Lung (tissue), 11 donors: ENCODE measurements at regions not wholly inside any gene's neighbourhood (a gene's known extent, or its start where the extent isn't known, plus 50 kb on each side); places are given as distances from the start of the nearest gene placed in this dataset.

Experiments
- ATAC-seq: fragments of 200-7000 bp; cut with Tn5 transposase; one replicate; pipeline ENCODE4 v1.9.1; 2020; ENCODE audit warnings: moderate number of reproducible peaks; ENCODE audit not compliant: insufficient read depth, low FRiP score
- DNase-seq, 3 donors: peaks; one replicate each; pipeline ENCODE4 v3.0.0-alpha.2; 2013 to 2017
- H3K27ac ChIP-seq, 2 donors: one replicate each; pipeline ENCODE4 v1.5.1; 2013; ENCODE audit warnings: mild to moderate bottlenecking in 2 of 2, moderate library complexity in 2 of 2, control low read depth in 1 of 2, inconsistent platforms in 1 of 2, low read depth in 1 of 2, low read length in 1 of 2
- H3K27me3 ChIP-seq, 3 donors: one replicate each; pipeline ENCODE4 v1.5.1; 2013; ENCODE audit warnings: low read length in 2 of 3; ENCODE audit not compliant: control insufficient read depth in 3 of 3, insufficient read depth in 3 of 3
- H3K36me3 ChIP-seq, 4 donors: one replicate each; pipeline ENCODE4 v1.5.1; 2013; ENCODE audit warnings: low read length in 4 of 4, mild to moderate bottlenecking in 1 of 4, moderate library complexity in 1 of 4; ENCODE audit not compliant: control insufficient read depth in 4 of 4, insufficient read depth in 4 of 4
- H3K4me1 ChIP-seq, 5 donors: one replicate each; pipeline ENCODE4 v1.5.1; 2013; ENCODE audit warnings: low read length in 5 of 5, mild to moderate bottlenecking in 2 of 5, moderate library complexity in 1 of 5; ENCODE audit not compliant: control insufficient read depth in 5 of 5, insufficient read depth in 5 of 5
- H3K4me3 ChIP-seq: one replicate; pipeline ENCODE4 v1.5.1; 2013; ENCODE audit warnings: mild to moderate bottlenecking, control low read depth, moderate library complexity
- H3K9ac ChIP-seq, 2 donors: one replicate each; pipeline ENCODE4 v1.5.1; 2013; ENCODE audit warnings: low read length in 2 of 2, control low read depth in 1 of 2; ENCODE audit not compliant: insufficient read depth in 1 of 2
- H3K9me3 ChIP-seq, 4 donors: one replicate each; pipeline ENCODE4 v1.5.1; 2013; ENCODE audit warnings: low read length in 3 of 4, mild to moderate bottlenecking in 1 of 4, moderate library complexity in 1 of 4; ENCODE audit not compliant: control insufficient read depth in 4 of 4, insufficient read depth in 3 of 4
- CTCF ChIP-seq: IDR thresholded peaks from 2 replicates; pipeline ENCODE4 v1.5.1; 2012; ENCODE audit warnings: mild to moderate bottlenecking; ENCODE audit errors: control extremely low read depth, extremely low read depth
- WGBS, 2 donors: extraction: QIAGEN DNeasy Blood & Tissue Kit; methylation state at CpG; one replicate each; pipeline ENCODE4 v1.1.7; 2013; 5-methylcytosine and 5-hydroxymethylcytosine counted together
- donor health status: control.
- donor health status: control.
- donor health status: Bipolar disorder and iron deficiency.
- donor health status: healthy.
- donor health status: DM: yes; HTN: yes; CAD: no.

GRCh38 chr7:156162451-156162850 is 350.2 kb upstream of the SHH start:
- DNase-seq (no peak), ATAC-seq (no peak)
- no peaks in the 10 kb centered on the region for H3K27me3 ChIP-seq
- H3K27ac ChIP-seq, result no peak overlapping the region
- no peak overlapping the region for H3K4me3 ChIP-seq
- 83 to 90% methylated on average over 9 of the region's 9 CpGs for WGBS, 2 donors
- no peak for TF ChIP-seq CTCF
- H3K4me1 ChIP-seq, result no peaks in the 10 kb centered on the region
- H3K9me3 ChIP-seq, result no peaks in the 10 kb centered on the region
- H3K9ac ChIP-seq, result no peak overlapping the region
- no peaks in the 10 kb centered on the region for H3K36me3 ChIP-seq

GRCh38 chr7:156160811-156161210 is 348.5 kb upstream of the SHH start:
- Histone ChIP-seq H3K4me3 (no peak overlapping the region), H3K27ac (no peak overlapping the region), H3K4me1 (no peaks in the 10 kb centered on the region), H3K27me3 (no peaks in the 10 kb centered on the region), H3K9me3 (no peaks in the 10 kb centered on the region), H3K36me3 (no peaks in the 10 kb centered on the region), H3K9ac (no peak overlapping the region)
- 34 to 35% methylated on average over 15 of the region's 15 CpGs for WGBS, 2 donors
- no peak for ATAC-seq
- no peak for TF ChIP-seq CTCF
- peak in 2 of 3 donors; percentile 15 to 22 for DNase-seq

- 82% methylated on average over 11 of the region's 11 CpGs for WGBS, 2 donors
- DNase-seq (no peak), ATAC-seq (no peak)
- H3K36me3 ChIP-seq, result no peaks in the 10 kb centered on the region
- no peak overlapping the region for H3K4me3 ChIP-seq
- no peaks in the 10 kb centered on the region for H3K4me1 ChIP-seq
- no peak overlapping the region for H3K27ac ChIP-seq
- H3K9ac ChIP-seq, result no peak overlapping the region
- H3K9me3 ChIP-seq, result no peaks in the 10 kb centered on the region
- no peaks in the 10 kb centered on the region for H3K27me3 ChIP-seq
- TF ChIP-seq CTCF, result no peak
These were observed 346.4 kb upstream of the SHH start for GRCh38 chr7:156158693-156159092.

- DNase-seq (no peak), ATAC-seq (no peak)
- WGBS, 2 donors, result 82 to 85% methylated on average over 6 of the region's 6 CpGs
- H3K27me3 ChIP-seq, result no peaks in the 10 kb centered on the region
- no peaks in the 10 kb centered on the region for H3K4me1 ChIP-seq
- no peaks in the 10 kb centered on the region for H3K9me3 ChIP-seq
- H3K9ac ChIP-seq, result no peak overlapping the region
- TF ChIP-seq CTCF, result no peak
- no peaks in the 10 kb centered on the region for H3K36me3 ChIP-seq
- H3K4me3 ChIP-seq, result no peak overlapping the region
- H3K27ac ChIP-seq, result no peak overlapping the region
These were observed 345.9 kb upstream of the SHH start for GRCh38 chr7:156158213-156158612.
